ENCODE measurements at regions not wholly inside any gene's neighbourhood (a gene's known extent, or its start where the extent isn't known, plus 50 kb on each side); places are given as distances from the start of the nearest gene placed in this dataset.

DNA sequence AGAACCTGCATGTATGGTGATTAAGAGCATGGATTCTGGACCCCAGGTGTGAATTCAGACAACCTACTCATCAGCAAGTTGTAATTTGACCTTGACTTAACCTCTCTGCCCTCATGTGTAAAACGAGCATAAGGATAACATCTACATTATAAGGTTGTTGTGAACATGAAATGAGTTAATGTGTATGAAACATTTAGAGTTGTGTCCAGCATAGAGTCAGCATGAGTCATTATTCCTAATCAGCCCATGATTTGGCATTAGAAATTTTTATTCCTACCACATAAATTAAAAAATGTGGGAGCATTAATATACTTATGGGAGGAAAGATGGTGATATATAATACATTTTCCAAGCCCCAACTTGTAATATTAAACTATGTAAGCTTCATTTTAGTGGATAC, 95.9 kb upstream of the DDHD1 start:
- H3K27me3 Mint-ChIP-seq (ENCODE audit: low read depth), result no peaks in the 10 kb centered on the region
- WGBS (ENCODE audit: extremely low coverage, insufficient read length, low lambda C conversion rate), result no CpG with 5 or more reads among the region's 1 CpG

More for the DNA sequence above, 95.9 kb upstream of the DDHD1 start:
- Histone ChIP-seq H2BK20ac (ENCODE audit: low read depth, low read length, poor library complexity, severe bottlenecking) (no peak overlapping the region), H3K4me1 (ENCODE audit: insufficient read depth, low read length) (no peaks in the 10 kb centered on the region), H4K20me1 (ENCODE audit: control insufficient read depth, insufficient read depth, insufficient read length) (no peaks in the 10 kb centered on the region), H4K5ac (ENCODE audit: insufficient read length, low read depth, low read length) (no peak overlapping the region), H2BK5ac (ENCODE audit: insufficient read length, low read length) (no peak overlapping the region), H3K4me2 (ENCODE audit: insufficient read depth, insufficient read length, low read length) (no peak overlapping the region), H3K4ac (ENCODE audit: low read depth, low read length) (no peak overlapping the region), H3K23ac (ENCODE audit: insufficient read length, low read depth, low read length) (no peak overlapping the region), H4K91ac (ENCODE audit: insufficient read length, low read depth, low read length) (no peak overlapping the region), H3K56ac (ENCODE audit: insufficient read length, low read depth, low read length) (no peak overlapping the region), H2BK120ac (ENCODE audit: low read depth, low read length, poor library complexity, severe bottlenecking) (no peak overlapping the region), H3K27ac (ENCODE audit: insufficient read length, low read depth, low read length) (no peak overlapping the region), H3K9ac (ENCODE audit: extremely low read depth, insufficient read length, low read length) (no peak overlapping the region), H2BK15ac (ENCODE audit: low read depth, low read length) (no peak overlapping the region), H4K8ac (replicated peaks; ENCODE audit: insufficient read length, low read depth, low read length) (no peak overlapping the region), H3K27me3 (ENCODE audit: insufficient read depth, low read length) (no peaks in the 10 kb centered on the region), H2AFZ (ENCODE audit: low read length) (no peak overlapping the region), H3K23me2 (ENCODE audit: insufficient read length, low read depth, low read length, poor library complexity, severe bottlenecking) (no peaks in the 10 kb centered on the region), H3K9me3 (ENCODE audit: control insufficient read depth, low read depth, low read length) (no peaks in the 10 kb centered on the region), H3K79me2 (ENCODE audit: insufficient read depth, low read length) (no peaks in the 10 kb centered on the region), H3K79me1 (ENCODE audit: insufficient read depth, low read depth, low read length, poor library complexity, severe bottlenecking) (no peaks in the 10 kb centered on the region), H3K18ac (ENCODE audit: insufficient read length, low read depth, low read length) (no peak overlapping the region), H3K14ac (ENCODE audit: insufficient read depth, low read length) (no peak overlapping the region), H3T11ph (ENCODE audit: low read length) (no peak overlapping the region), H2BK12ac (ENCODE audit: insufficient read length, low read depth, low read length) (no peak overlapping the region), H2AK5ac (ENCODE audit: insufficient read length, low read length) (no peak overlapping the region)
- Mint-ChIP-seq H3K4me1 (no peaks in the 10 kb centered on the region), H3K4me3 (no peak overlapping the region), H3K9me3 (peaks cover 7 to 14% of the 10 kb centered on the region in 2 experiments; a peak in 3 of 5 replicates), H3K36me3 (ENCODE audit: insufficient read depth in 1 of 3, low read depth in 3 of 3) (peaks cover 2 to 15% (median 2%) of the 10 kb centered on the region in 3 experiments; a peak in 5 of 7 replicates), H3K27ac (no peak overlapping the region)
- TF ChIP-seq, protein P1, sequence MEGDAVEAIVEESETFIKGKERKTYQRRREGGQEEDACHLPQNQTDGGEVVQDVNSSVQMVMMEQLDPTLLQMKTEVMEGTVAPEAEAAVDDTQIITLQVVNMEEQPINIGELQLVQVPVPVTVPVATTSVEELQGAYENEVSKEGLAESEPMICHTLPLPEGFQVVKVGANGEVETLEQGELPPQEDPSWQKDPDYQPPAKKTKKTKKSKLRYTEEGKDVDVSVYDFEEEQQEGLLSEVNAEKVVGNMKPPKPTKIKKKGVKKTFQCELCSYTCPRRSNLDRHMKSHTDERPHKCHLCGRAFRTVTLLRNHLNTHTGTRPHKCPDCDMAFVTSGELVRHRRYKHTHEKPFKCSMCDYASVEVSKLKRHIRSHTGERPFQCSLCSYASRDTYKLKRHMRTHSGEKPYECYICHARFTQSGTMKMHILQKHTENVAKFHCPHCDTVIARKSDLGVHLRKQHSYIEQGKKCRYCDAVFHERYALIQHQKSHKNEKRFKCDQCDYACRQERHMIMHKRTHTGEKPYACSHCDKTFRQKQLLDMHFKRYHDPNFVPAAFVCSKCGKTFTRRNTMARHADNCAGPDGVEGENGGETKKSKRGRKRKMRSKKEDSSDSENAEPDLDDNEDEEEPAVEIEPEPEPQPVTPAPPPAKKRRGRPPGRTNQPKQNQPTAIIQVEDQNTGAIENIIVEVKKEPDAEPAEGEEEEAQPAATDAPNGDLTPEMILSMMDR (conservative IDR thresholded peaks at IDR 0.05), result no peak
- no peak for DNase-seq
